ENCODE measurements at regions not wholly inside any gene's neighbourhood (a gene's known extent, or its start where the extent isn't known, plus 50 kb on each side); places are given as distances from the start of the nearest gene placed in this dataset.

GRCh38 chr15:95261968-95262367 lies 1030.6 kb downstream of the MCTP2 start:
- TF ChIP-seq POLR2A (IDR thresholded peaks at IDR 0.05) (no peak), POLR2AphosphoS5 (IDR thresholded peaks at IDR 0.05) (no peak), CTCF (IDR thresholded peaks at IDR 0.05) (no peak)
- H3K36me3 ChIP-seq, result no peaks in the 10 kb centered on the region
- no peaks in the 10 kb centered on the region for H3K4me1 ChIP-seq
- no peaks in the 10 kb centered on the region for H3K9me3 ChIP-seq
- DNase-seq (ENCODE audit: low spot score in 2 of 2), result no peak
- peak overlapping the region in 1 of 2 donors; percentile 64 for H3K27ac ChIP-seq
- intact Hi-C loops (cut with DNase I; ENCODE audit: low total_unique reads), result no loop called here
- H3K4me3 ChIP-seq, result no peak overlapping the region
- H3K27me3 ChIP-seq, result no peaks in the 10 kb centered on the region

- Histone ChIP-seq H3K36me3 (no peaks in the 10 kb centered on the region), H3K4me3 (no peak overlapping the region), H3K4me1 (no peaks in the 10 kb centered on the region), H3K27me3 (no peaks in the 10 kb centered on the region), H3K27ac (no peak overlapping the region), H3K9me3 (no peaks in the 10 kb centered on the region)
- no peak for DNase-seq (ENCODE audit: low spot score in 2 of 2)
- intact Hi-C loops (cut with DNase I; ENCODE audit: low total_unique reads), result no loop called here
- TF ChIP-seq POLR2AphosphoS5 (IDR thresholded peaks at IDR 0.05) (no peak), CTCF (IDR thresholded peaks at IDR 0.05) (no peak), POLR2A (IDR thresholded peaks at IDR 0.05) (no peak)
These were observed 1031.7 kb downstream of the MCTP2 start for GRCh38 chr15:95262866-95263564.

GRCh38 chr15:95263751-95264150 lies 1032.4 kb downstream of the MCTP2 start:
- Histone ChIP-seq H3K27me3 (no peaks in the 10 kb centered on the region), H3K4me3 (no peak overlapping the region), H3K9me3 (no peaks in the 10 kb centered on the region), H3K36me3 (no peaks in the 10 kb centered on the region), H3K27ac (no peak overlapping the region), H3K4me1 (no peaks in the 10 kb centered on the region)
- no peak for DNase-seq (ENCODE audit: low spot score in 2 of 2)
- TF ChIP-seq POLR2AphosphoS5 (IDR thresholded peaks at IDR 0.05) (no peak), CTCF (IDR thresholded peaks at IDR 0.05) (no peak), POLR2A (IDR thresholded peaks at IDR 0.05) (no peak)
- intact Hi-C loops (cut with DNase I; ENCODE audit: low total_unique reads), result no loop called here

GRCh38 chr15:95265419-95265997 lies 1034.1 kb downstream of the MCTP2 start:
- Histone ChIP-seq H3K27ac (peak overlapping the region; percentile 52 to 75), H3K4me3 (no peak overlapping the region), H3K4me1 (no peaks in the 10 kb centered on the region), H3K9me3 (no peaks in the 10 kb centered on the region), H3K27me3 (no peaks in the 10 kb centered on the region), H3K36me3 (no peaks in the 10 kb centered on the region)
- TF ChIP-seq POLR2AphosphoS5 (IDR thresholded peaks at IDR 0.05) (no peak), POLR2A (IDR thresholded peaks at IDR 0.05) (no peak), CTCF (IDR thresholded peaks at IDR 0.05) (no peak)
- DNase-seq (ENCODE audit: low spot score in 2 of 2), result no peak
- intact Hi-C loops (cut with DNase I; ENCODE audit: low total_unique reads), result no loop called here

DNA sequence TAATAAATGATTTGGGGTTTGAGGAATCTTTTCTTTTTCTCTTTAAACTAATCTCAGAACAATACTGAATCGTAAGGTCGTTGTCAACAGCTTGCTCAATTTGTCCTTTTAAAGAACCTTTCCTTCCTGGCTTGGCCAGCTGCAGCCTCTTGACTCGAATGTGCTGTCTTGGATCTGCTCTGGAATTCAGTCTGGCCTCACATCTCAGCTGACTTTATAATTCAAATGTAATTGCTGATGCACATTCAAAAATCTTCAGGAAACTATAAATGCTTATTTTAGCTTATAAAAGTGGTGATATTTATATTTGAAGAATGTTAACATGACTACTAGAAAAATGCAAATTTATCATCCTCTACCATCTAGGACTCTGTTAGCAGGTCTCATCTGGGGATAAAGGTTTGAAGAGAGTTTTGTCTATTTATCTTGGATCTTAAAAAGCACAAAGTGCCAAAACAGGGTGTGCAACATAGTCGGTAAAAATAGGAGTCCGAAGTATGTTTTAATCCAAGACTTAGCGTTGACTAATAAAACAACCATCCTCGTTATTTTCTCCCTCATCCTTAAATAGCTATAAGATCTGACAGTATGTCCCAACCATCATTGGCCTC lies 1035.2 kb downstream of the MCTP2 start:
- intact Hi-C loops (cut with DNase I; ENCODE audit: low total_unique reads), result no loop called here
- no peaks in the 10 kb centered on the region for H3K4me1 ChIP-seq

More for the DNA sequence above, 1035.2 kb downstream of the MCTP2 start:
- Histone ChIP-seq H3K9me3 (no peaks in the 10 kb centered on the region), H3K27ac (peak overlapping the region; percentile 58 to 68), H3K4me3 (no peak overlapping the region), H3K36me3 (no peaks in the 10 kb centered on the region), H3K27me3 (no peaks in the 10 kb centered on the region)
- TF ChIP-seq POLR2A (IDR thresholded peaks at IDR 0.05) (no peak), CTCF (IDR thresholded peaks at IDR 0.05) (no peak), POLR2AphosphoS5 (IDR thresholded peaks at IDR 0.05) (peak in 1 of 3 donors; percentile 44)
- no peak for DNase-seq (ENCODE audit: low spot score in 2 of 2)
